ENCODE measurements at regions not wholly inside any gene's neighbourhood (a gene's known extent, or its start where the extent isn't known, plus 50 kb on each side); places are given as distances from the start of the nearest gene placed in this dataset.

- Histone ChIP-seq H3K9ac (ENCODE audit: low read length) (no peak overlapping the region), H3K9me3 (ENCODE audit: control insufficient read depth, low read depth, low read length) (no peaks in the 10 kb centered on the region), H3K4me3 (ENCODE audit: low read length) (no peak overlapping the region), H3K27me3 (ENCODE audit: control insufficient read depth, insufficient read depth, low read length) (no peaks in the 10 kb centered on the region), H3K27ac (ENCODE audit: low read length) (no peak overlapping the region), H3K4me1 (ENCODE audit: control insufficient read depth, low read depth, low read length) (no peaks in the 10 kb centered on the region), H3K36me3 (ENCODE audit: control insufficient read depth, low read depth, low read length) (no peaks in the 10 kb centered on the region)
Measured at GRCh38 chr9:101904845-101905244, 166.4 kb upstream of the GRIN3A start.

DNA sequence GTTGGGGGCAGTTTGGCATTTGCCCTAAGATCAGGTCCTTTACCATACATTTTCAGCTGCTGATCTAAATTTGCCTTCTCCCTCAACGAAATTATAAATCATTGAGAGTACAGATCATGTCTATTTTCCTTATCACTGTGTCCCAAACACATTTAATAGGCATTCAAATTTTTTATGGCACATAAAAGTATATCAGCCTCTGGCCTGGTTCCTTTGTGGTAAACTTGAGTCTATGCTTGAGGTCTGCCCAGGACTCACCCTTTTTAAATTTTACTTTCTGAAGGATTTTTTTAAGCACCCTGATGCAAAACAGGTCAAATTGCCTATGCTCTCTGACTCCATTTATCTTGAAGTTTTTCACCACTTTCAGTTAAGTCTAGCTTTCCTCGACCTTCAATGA, 163.6 kb upstream of the GRIN3A start:
- Histone ChIP-seq H3K4me3 (ENCODE audit: low read length) (no peak overlapping the region), H3K27ac (ENCODE audit: low read length) (no peak overlapping the region), H3K9me3 (ENCODE audit: control insufficient read depth, low read depth, low read length) (no peaks in the 10 kb centered on the region), H3K9ac (ENCODE audit: low read length) (no peak overlapping the region), H3K27me3 (ENCODE audit: control insufficient read depth, insufficient read depth, low read length) (no peaks in the 10 kb centered on the region), H3K36me3 (ENCODE audit: control insufficient read depth, low read depth, low read length) (no peaks in the 10 kb centered on the region), H3K4me1 (ENCODE audit: control insufficient read depth, low read depth, low read length) (no peaks in the 10 kb centered on the region)

- Histone ChIP-seq H3K36me3 (ENCODE audit: control insufficient read depth, low read depth, low read length) (no peaks in the 10 kb centered on the region), H3K9me3 (ENCODE audit: control insufficient read depth, low read depth, low read length) (no peaks in the 10 kb centered on the region), H3K9ac (ENCODE audit: low read length) (no peak overlapping the region), H3K27me3 (ENCODE audit: control insufficient read depth, insufficient read depth, low read length) (no peaks in the 10 kb centered on the region), H3K4me1 (ENCODE audit: control insufficient read depth, low read depth, low read length) (no peaks in the 10 kb centered on the region), H3K4me3 (ENCODE audit: low read length) (no peak overlapping the region), H3K27ac (ENCODE audit: low read length) (no peak overlapping the region)
Measured at GRCh38 chr9:101897196-101897595, 158.7 kb upstream of the GRIN3A start.

DNA sequence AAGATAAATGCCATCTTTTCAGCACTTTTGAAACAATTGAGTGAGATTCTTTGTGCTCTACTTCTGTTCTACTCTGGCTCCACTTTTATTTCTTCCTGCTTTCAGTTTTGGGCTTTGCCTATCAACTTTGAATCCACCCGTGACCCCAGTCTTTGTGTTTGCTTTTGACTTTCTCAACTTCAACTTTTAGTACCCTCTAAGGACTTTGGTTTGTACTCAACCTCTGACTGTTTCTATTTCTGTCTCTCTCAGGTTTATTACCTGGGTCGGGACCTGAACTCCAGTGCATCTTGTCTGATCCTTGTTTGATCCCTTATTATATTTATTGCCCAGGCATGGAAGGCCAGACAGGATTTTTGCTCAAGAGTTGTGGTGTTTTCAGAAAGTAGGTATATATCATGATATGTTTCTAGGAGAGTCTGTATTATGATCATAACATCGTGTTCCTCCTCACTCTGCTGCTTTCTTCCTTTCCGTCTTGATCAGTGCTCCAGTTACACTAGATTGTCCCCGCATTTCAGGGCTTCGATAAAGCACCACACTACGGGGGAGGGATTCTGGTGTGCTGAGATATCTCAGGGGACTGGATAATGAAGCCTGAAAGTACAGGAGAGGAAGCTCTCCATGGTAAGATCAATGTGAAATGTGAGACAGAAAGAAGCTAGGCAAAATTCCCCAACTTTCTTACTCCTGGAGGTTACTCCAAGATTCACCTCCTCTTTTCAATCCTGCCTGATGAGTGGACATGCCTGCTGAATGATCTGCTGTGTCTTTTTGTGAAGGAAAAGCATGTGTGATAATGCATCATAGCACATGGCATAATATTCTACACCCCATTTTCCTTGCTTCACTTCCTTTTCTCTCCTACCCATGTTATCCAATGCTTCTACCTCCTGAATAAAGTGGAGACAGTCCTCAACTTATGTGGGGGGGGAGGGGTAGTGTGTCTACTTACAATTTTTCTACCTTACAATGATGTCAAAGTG, 155.5 kb upstream of the GRIN3A start:
- H3K27ac ChIP-seq (ENCODE audit: low read length) = no peak overlapping the region
- H3K4me3 ChIP-seq (ENCODE audit: low read length) = no peak overlapping the region
- H3K9me3 ChIP-seq (ENCODE audit: control insufficient read depth, low read depth, low read length) = no peaks in the 10 kb centered on the region
- no peaks in the 10 kb centered on the region for H3K4me1 ChIP-seq (ENCODE audit: control insufficient read depth, low read depth, low read length)
- H3K27me3 ChIP-seq (ENCODE audit: control insufficient read depth, insufficient read depth, low read length) = no peaks in the 10 kb centered on the region
- no peaks in the 10 kb centered on the region for H3K36me3 ChIP-seq (ENCODE audit: control insufficient read depth, low read depth, low read length)
- H3K9ac ChIP-seq (ENCODE audit: low read length) = no peak overlapping the region

GRCh38 chr9:101881508-101881907, 143.1 kb upstream of the GRIN3A start:
- no peaks in the 10 kb centered on the region for H3K9me3 ChIP-seq (ENCODE audit: control insufficient read depth, low read depth, low read length)
- no peaks in the 10 kb centered on the region for H3K4me1 ChIP-seq (ENCODE audit: control insufficient read depth, low read depth, low read length)
- no peak overlapping the region for H3K4me3 ChIP-seq (ENCODE audit: low read length)
- no peaks in the 10 kb centered on the region for H3K27me3 ChIP-seq (ENCODE audit: control insufficient read depth, insufficient read depth, low read length)
- no peaks in the 10 kb centered on the region for H3K36me3 ChIP-seq (ENCODE audit: control insufficient read depth, low read depth, low read length)
- no peak overlapping the region for H3K27ac ChIP-seq (ENCODE audit: low read length)
- no peak overlapping the region for H3K9ac ChIP-seq (ENCODE audit: low read length)

DNA sequence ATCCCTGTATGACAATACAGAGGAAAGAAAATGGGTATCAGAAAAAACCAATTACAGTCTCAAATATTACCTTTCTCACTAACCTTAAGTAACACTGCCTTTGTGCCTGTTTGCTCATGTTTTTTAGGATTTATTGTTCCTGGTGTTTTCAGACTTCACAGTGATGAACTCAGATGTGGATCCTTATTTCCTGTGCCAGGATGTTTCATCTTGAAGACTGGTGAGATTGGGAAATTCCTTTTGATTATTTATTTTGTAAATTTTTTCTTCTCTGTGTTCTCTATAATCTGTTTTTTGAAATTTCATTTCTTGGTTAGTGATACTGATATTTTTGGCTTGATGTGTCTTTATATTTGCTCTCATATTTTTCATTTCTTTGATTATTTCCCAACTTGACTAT, 142.4 kb upstream of the GRIN3A start:
- no peak overlapping the region for H3K9ac ChIP-seq (ENCODE audit: low read length)
- no peak overlapping the region for H3K4me3 ChIP-seq (ENCODE audit: low read length)
- H3K9me3 ChIP-seq (ENCODE audit: control insufficient read depth, low read depth, low read length) = no peaks in the 10 kb centered on the region
- H3K27me3 ChIP-seq (ENCODE audit: control insufficient read depth, insufficient read depth, low read length) = no peaks in the 10 kb centered on the region
- no peaks in the 10 kb centered on the region for H3K4me1 ChIP-seq (ENCODE audit: control insufficient read depth, low read depth, low read length)
- no peak overlapping the region for H3K27ac ChIP-seq (ENCODE audit: low read length)
- no peaks in the 10 kb centered on the region for H3K36me3 ChIP-seq (ENCODE audit: control insufficient read depth, low read depth, low read length)

DNA sequence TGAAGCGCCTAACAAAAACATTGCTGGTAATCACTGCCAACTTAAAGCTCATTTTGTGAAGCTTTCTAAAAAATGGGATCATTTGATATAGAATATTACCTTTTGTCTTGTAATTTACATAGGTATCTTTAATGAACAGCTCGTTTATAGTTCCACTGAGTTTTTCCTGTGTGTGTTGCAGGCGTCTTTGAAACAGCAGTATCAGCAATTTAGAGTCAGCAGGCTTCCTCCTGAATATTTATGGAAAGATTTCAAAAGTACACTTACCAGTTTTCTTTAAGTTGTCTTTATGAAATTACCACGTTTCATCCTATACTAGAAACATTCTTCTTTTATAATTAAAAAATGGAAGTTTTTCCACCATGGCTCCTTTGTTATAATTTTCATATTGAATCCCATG, 140.3 kb upstream of the GRIN3A start:
- no peaks in the 10 kb centered on the region for H3K4me1 ChIP-seq (ENCODE audit: control insufficient read depth, low read depth, low read length)
- H3K27ac ChIP-seq (ENCODE audit: low read length) = no peak overlapping the region
- no peaks in the 10 kb centered on the region for H3K36me3 ChIP-seq (ENCODE audit: control insufficient read depth, low read depth, low read length)
- H3K27me3 ChIP-seq (ENCODE audit: control insufficient read depth, insufficient read depth, low read length) = no peaks in the 10 kb centered on the region
- H3K9ac ChIP-seq (ENCODE audit: low read length) = no peak overlapping the region
- H3K9me3 ChIP-seq (ENCODE audit: control insufficient read depth, low read depth, low read length) = no peaks in the 10 kb centered on the region
- H3K4me3 ChIP-seq (ENCODE audit: low read length) = no peak overlapping the region

GRCh38 chr9:101877439-101877838, 139.0 kb upstream of the GRIN3A start:
- H3K27me3 ChIP-seq (ENCODE audit: control insufficient read depth, insufficient read depth, low read length) = no peaks in the 10 kb centered on the region
- no peak overlapping the region for H3K9ac ChIP-seq (ENCODE audit: low read length)
- no peak overlapping the region for H3K27ac ChIP-seq (ENCODE audit: low read length)
- no peaks in the 10 kb centered on the region for H3K36me3 ChIP-seq (ENCODE audit: control insufficient read depth, low read depth, low read length)
- H3K4me1 ChIP-seq (ENCODE audit: control insufficient read depth, low read depth, low read length) = no peaks in the 10 kb centered on the region
- no peak overlapping the region for H3K4me3 ChIP-seq (ENCODE audit: low read length)
- H3K9me3 ChIP-seq (ENCODE audit: control insufficient read depth, low read depth, low read length) = no peaks in the 10 kb centered on the region

- H3K9ac ChIP-seq (ENCODE audit: low read length) = no peak overlapping the region
- H3K9me3 ChIP-seq (ENCODE audit: control insufficient read depth, low read depth, low read length) = no peaks in the 10 kb centered on the region
- H3K36me3 ChIP-seq (ENCODE audit: control insufficient read depth, low read depth, low read length) = no peaks in the 10 kb centered on the region
- H3K27me3 ChIP-seq (ENCODE audit: control insufficient read depth, insufficient read depth, low read length) = no peaks in the 10 kb centered on the region
- H3K4me1 ChIP-seq (ENCODE audit: control insufficient read depth, low read depth, low read length) = no peaks in the 10 kb centered on the region
- no peak overlapping the region for H3K4me3 ChIP-seq (ENCODE audit: low read length)
- H3K27ac ChIP-seq (ENCODE audit: low read length) = no peak overlapping the region
Measured at GRCh38 chr9:101861472-101861871, 123.0 kb upstream of the GRIN3A start.

GRCh38 chr9:101860920-101861319, 122.5 kb upstream of the GRIN3A start:
- H3K36me3 ChIP-seq (ENCODE audit: control insufficient read depth, low read depth, low read length) = no peaks in the 10 kb centered on the region
- no peak overlapping the region for H3K4me3 ChIP-seq (ENCODE audit: low read length)
- no peak overlapping the region for H3K9ac ChIP-seq (ENCODE audit: low read length)
- H3K9me3 ChIP-seq (ENCODE audit: control insufficient read depth, low read depth, low read length) = no peaks in the 10 kb centered on the region
- no peak overlapping the region for H3K27ac ChIP-seq (ENCODE audit: low read length)
- no peaks in the 10 kb centered on the region for H3K27me3 ChIP-seq (ENCODE audit: control insufficient read depth, insufficient read depth, low read length)
- H3K4me1 ChIP-seq (ENCODE audit: control insufficient read depth, low read depth, low read length) = no peaks in the 10 kb centered on the region

DNA sequence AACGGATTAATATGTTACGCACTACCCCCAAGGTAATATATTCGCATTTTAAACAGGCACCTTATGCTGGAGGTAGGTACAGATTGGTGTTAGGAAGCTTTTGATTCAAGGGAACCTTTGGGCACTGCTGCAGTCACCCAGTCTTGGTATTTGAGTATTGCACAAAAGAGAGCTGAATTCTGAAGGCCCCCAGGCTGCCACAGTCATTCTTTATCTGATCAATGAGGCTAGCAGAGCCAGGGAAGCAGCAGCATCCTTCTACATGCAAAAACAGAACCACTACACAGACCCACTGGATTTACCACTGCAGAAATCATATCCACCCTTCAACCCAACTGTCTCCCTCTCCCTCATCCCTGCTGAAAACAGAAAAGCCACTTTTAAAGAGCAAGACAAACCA, 121.2 kb upstream of the GRIN3A start:
- Histone ChIP-seq H3K4me3 (ENCODE audit: low read length) (no peak overlapping the region), H3K4me1 (ENCODE audit: control insufficient read depth, low read depth, low read length) (no peaks in the 10 kb centered on the region), H3K27me3 (ENCODE audit: control insufficient read depth, insufficient read depth, low read length) (no peaks in the 10 kb centered on the region), H3K9ac (ENCODE audit: low read length) (no peak overlapping the region), H3K36me3 (ENCODE audit: control insufficient read depth, low read depth, low read length) (no peaks in the 10 kb centered on the region), H3K27ac (ENCODE audit: low read length) (no peak overlapping the region), H3K9me3 (ENCODE audit: control insufficient read depth, low read depth, low read length) (no peaks in the 10 kb centered on the region)

DNA sequence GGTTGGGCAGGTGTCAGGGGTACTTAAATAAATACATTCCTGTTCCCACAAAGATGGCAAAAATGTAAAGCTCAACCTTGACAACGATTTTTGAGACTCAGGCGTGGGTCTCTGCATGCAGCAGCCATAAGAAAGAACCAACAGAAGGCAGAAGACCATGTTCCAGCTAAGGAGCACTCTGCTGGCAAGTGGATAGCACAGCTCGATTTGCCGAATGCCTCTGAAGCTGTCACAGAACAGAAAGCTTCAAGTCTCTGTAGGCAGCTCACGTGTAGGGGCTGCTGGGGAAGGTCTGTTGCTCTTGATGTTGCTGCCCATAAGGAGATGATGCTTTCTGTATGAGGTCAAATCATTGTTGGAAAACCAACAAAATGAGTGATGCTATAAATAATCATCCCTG, 119.6 kb upstream of the GRIN3A start:
- no peaks in the 10 kb centered on the region for H3K27me3 ChIP-seq (ENCODE audit: control insufficient read depth, insufficient read depth, low read length)
- no peak overlapping the region for H3K4me3 ChIP-seq (ENCODE audit: low read length)
- H3K9ac ChIP-seq (ENCODE audit: low read length) = no peak overlapping the region
- no peak overlapping the region for H3K27ac ChIP-seq (ENCODE audit: low read length)
- no peaks in the 10 kb centered on the region for H3K4me1 ChIP-seq (ENCODE audit: control insufficient read depth, low read depth, low read length)
- H3K36me3 ChIP-seq (ENCODE audit: control insufficient read depth, low read depth, low read length) = no peaks in the 10 kb centered on the region
- no peaks in the 10 kb centered on the region for H3K9me3 ChIP-seq (ENCODE audit: control insufficient read depth, low read depth, low read length)

Measured in iPS-18a (cell line).